HCT116 (cell line): ENCODE measurements at regions not wholly inside any gene's neighbourhood (a gene's known extent, or its start where the extent isn't known, plus 50 kb on each side); places are given as distances from the start of the nearest gene placed in this dataset.

Experiments used
- EZH2 ChIP-seq: fragments of 200-600 bp; sonication (generic); IDR thresholded peaks from 2 replicates; pipeline ENCODE4 v1.6.1; 2017; ENCODE audit warnings: antibody characterized with exemption, mixed run types
- REST ChIP-seq: IDR thresholded peaks from 2 replicates; pipeline ENCODE4 v1.6.1; 2012; ENCODE audit warnings: low read depth
- TF ChIP-seq, protein P1 (sequence below), 3 experiments: fragments of 200-600 bp in 1 of 3; sonication (generic) in 1 of 3; IDR thresholded peaks in 2 of 3; conservative IDR thresholded peaks in 1 of 3; 2 replicates each; pipeline ENCODE4 v1.5.1; 2012 to 2017; ENCODE audit warnings: low read depth in 2 of 3, low read length in 2 of 3, antibody characterized with exemption in 1 of 3, borderline replicate concordance in 1 of 3, control low read depth in 1 of 3, mild to moderate bottlenecking in 1 of 3, mixed read lengths in 1 of 3, mixed run types in 1 of 3, moderate library complexity in 1 of 3; ENCODE audit not compliant: insufficient read depth in 1 of 3
- TF ChIP-seq, protein P2 (sequence below): IDR thresholded peaks from 2 replicates; pipeline ENCODE4 v1.6.1; 2012

DNA sequence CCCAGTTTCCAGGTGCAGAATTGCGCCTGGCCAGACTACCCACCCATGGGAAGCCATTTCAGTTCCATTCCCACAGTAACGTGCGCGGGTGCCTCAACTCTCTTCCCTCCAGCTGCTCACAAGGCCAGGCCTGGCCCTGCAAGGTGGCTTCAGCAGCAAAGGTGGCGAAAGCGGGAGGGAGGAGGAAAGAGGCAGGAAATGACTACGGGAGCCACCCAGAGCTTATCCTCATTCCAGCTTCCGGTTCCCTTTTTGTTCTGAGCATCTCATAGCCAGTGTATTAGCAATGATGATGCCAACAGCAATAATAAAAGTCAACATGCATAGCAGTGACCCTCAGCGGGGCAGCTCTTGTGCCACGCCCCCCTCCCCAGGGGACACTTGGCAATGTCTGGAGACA lies 101.5 kb upstream of the BOD1 start:
- TF ChIP-seq REST (no peak), EZH2 (no peak)
- TF ChIP-seq, protein P1, sequence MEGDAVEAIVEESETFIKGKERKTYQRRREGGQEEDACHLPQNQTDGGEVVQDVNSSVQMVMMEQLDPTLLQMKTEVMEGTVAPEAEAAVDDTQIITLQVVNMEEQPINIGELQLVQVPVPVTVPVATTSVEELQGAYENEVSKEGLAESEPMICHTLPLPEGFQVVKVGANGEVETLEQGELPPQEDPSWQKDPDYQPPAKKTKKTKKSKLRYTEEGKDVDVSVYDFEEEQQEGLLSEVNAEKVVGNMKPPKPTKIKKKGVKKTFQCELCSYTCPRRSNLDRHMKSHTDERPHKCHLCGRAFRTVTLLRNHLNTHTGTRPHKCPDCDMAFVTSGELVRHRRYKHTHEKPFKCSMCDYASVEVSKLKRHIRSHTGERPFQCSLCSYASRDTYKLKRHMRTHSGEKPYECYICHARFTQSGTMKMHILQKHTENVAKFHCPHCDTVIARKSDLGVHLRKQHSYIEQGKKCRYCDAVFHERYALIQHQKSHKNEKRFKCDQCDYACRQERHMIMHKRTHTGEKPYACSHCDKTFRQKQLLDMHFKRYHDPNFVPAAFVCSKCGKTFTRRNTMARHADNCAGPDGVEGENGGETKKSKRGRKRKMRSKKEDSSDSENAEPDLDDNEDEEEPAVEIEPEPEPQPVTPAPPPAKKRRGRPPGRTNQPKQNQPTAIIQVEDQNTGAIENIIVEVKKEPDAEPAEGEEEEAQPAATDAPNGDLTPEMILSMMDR (IDR thresholded peaks at IDR 0.05 in 2 of 3, conservative IDR thresholded peaks at IDR 0.05 in 1 of 3; ENCODE audit: borderline replicate concordance in 1 of 3, insufficient read depth in 1 of 3, low read depth in 2 of 3, low read length in 2 of 3) = no peak
- TF ChIP-seq, protein P2, sequence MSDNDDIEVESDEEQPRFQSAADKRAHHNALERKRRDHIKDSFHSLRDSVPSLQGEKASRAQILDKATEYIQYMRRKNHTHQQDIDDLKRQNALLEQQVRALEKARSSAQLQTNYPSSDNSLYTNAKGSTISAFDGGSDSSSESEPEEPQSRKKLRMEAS = no peak
